ENCODE measurements at regions not wholly inside any gene's neighbourhood (a gene's known extent, or its start where the extent isn't known, plus 50 kb on each side); places are given as distances from the start of the nearest gene placed in this dataset.

- TF ChIP-seq, protein P1, sequence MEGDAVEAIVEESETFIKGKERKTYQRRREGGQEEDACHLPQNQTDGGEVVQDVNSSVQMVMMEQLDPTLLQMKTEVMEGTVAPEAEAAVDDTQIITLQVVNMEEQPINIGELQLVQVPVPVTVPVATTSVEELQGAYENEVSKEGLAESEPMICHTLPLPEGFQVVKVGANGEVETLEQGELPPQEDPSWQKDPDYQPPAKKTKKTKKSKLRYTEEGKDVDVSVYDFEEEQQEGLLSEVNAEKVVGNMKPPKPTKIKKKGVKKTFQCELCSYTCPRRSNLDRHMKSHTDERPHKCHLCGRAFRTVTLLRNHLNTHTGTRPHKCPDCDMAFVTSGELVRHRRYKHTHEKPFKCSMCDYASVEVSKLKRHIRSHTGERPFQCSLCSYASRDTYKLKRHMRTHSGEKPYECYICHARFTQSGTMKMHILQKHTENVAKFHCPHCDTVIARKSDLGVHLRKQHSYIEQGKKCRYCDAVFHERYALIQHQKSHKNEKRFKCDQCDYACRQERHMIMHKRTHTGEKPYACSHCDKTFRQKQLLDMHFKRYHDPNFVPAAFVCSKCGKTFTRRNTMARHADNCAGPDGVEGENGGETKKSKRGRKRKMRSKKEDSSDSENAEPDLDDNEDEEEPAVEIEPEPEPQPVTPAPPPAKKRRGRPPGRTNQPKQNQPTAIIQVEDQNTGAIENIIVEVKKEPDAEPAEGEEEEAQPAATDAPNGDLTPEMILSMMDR (IDR thresholded peaks at IDR 0.05; ENCODE audit: low read length), result no peak
- no peak for TF ChIP-seq EZH2 (optimal IDR thresholded peaks at IDR 0.05; ENCODE audit: low read depth, low read length)
Measured at GRCh38 chr5:158027806-158028775, 169.1 kb upstream of the CLINT1 start.

Data from MM.1S (cell line).